HCT116 (cell line): ENCODE measurements at regions not wholly inside any gene's neighbourhood (a gene's known extent, or its start where the extent isn't known, plus 50 kb on each side); places are given as distances from the start of the nearest gene placed in this dataset.

Experiments
- ATAC-seq: fragments of 200-7000 bp; cut with Tn5 transposase; 2 replicates; pipeline ENCODE4 v1.9.1; 2020; ENCODE audit warnings: mild to moderate bottlenecking, moderate library complexity
- BruUV-seq: library from RNA; stranded (reverse); fragments of 400-500 nt; replicated peaks from 2 replicates; lab custom pipeline; 2021; lab: Mats Ljungman, UMichigan
- CTCF ChIA-PET: fragments of 300-600 bp; sonication (Branson Sonifier 250); formaldehyde crosslinking; loops from one replicate; lab custom pipeline; 2021; ENCODE audit warnings: antibody characterized with exemption; lab: Charles Lee
- POLR2A ChIA-PET: fragments of 300-600, 350-600 bp; sonication (Branson Sonifier 250); formaldehyde crosslinking; loops from one replicate; lab custom pipeline; 2021; ENCODE audit warnings: antibody characterized with exemption; lab: Charles Lee
- RAD21 ChIA-PET, 2 experiments: fragments of 300-600 bp; sonication (Branson Sonifier 250); formaldehyde crosslinking; loops; one replicate each; lab custom pipeline; 2023; ENCODE audit warnings: low total read pairs in 2 of 2; ENCODE audit not compliant: uncharacterized antibody in 2 of 2, unreplicated experiment in 2 of 2, low non-redundant PET in 1 of 2; lab: Charles Lee
- DNase-seq: peaks from one replicate; pipeline ENCODE4 v3.0.0-alpha.2; 2010; ENCODE audit warnings: low read depth, low spot score
- H2AFZ ChIP-seq: fragments of 200-600 bp; shearing (Covaris generic), sonication (generic); 2 replicates; pipeline ENCODE4 v1.6.1; 2017; ENCODE audit warnings: low read depth, mixed run types, mixed read lengths, antibody characterized with exemption, low read length; ENCODE audit not compliant: poor library complexity, severe bottlenecking
- H3K27ac ChIP-seq: 2 replicates; pipeline ENCODE4 v1.5.1; 2012; ENCODE audit warnings: low read depth, low read length
- H3K27me3 ChIP-seq: fragments of 200-600 bp; sonication (generic); 2 replicates; pipeline ENCODE4 v1.6.1; 2016; ENCODE audit warnings: mixed run types, low read length, mixed read lengths; ENCODE audit not compliant: insufficient read depth
- H3K36me3 ChIP-seq, 2 experiments: fragments of 200-500 bp in 1 of 2; fragments of 200-600 bp in 1 of 2; sonication (Bioruptor generic) in 1 of 2; sonication (generic) in 1 of 2; 2 replicates each; pipeline versions ENCODE4 v1.5.1 to v1.6.1; 2014 to 2016; ENCODE audit warnings: low read length in 2 of 2, inconsistent platforms in 1 of 2, mixed read lengths in 1 of 2, mixed run types in 1 of 2; ENCODE audit not compliant: insufficient read depth in 2 of 2, control insufficient read depth in 1 of 2
- H3K4me1 ChIP-seq, 2 experiments: fragments of 200-600 bp in 1 of 2; sonication (generic) in 1 of 2; 2 replicates each; pipeline versions ENCODE4 v1.5.1 to v1.6.1; 2012 to 2017; ENCODE audit warnings: low read length in 2 of 2, inconsistent platforms in 1 of 2, mild to moderate bottlenecking in 1 of 2, mixed read lengths in 1 of 2, mixed run types in 1 of 2, moderate library complexity in 1 of 2; ENCODE audit not compliant: insufficient read depth in 2 of 2, control insufficient read depth in 1 of 2
- H3K4me2 ChIP-seq: fragments of 200-600 bp; sonication (generic); 2 replicates; pipeline ENCODE4 v1.6.1; 2017; ENCODE audit warnings: mixed run types, low read length, mixed read lengths
- H3K4me3 ChIP-seq, 2 experiments: fragments of 200-600 bp in 1 of 2; sonication (generic) in 1 of 2; replicated peaks in 1 of 2; 2 replicates each; pipeline ENCODE4 v1.5.1; 2011 to 2016; ENCODE audit warnings: low read length in 2 of 2, control low read depth in 1 of 2, low read depth in 1 of 2, mild to moderate bottlenecking in 1 of 2, mixed read lengths in 1 of 2, mixed run types in 1 of 2
- H3K79me2 ChIP-seq: fragments of 200-600 bp; sonication (generic); 2 replicates; pipeline ENCODE4 v1.6.1; 2017; ENCODE audit warnings: mild to moderate bottlenecking, mixed run types, low read length, moderate library complexity, mixed read lengths; ENCODE audit not compliant: insufficient read depth
- H3K9ac ChIP-seq: fragments of 200-600 bp; sonication (generic); 2 replicates; pipeline ENCODE4 v1.6.1; 2016; ENCODE audit warnings: low read length, mixed read lengths
- H3K9me2 ChIP-seq: fragments of 200-600 bp; sonication (generic), shearing (Covaris generic); 2 replicates; pipeline ENCODE4 v1.6.1; 2017; ENCODE audit warnings: mixed run types, mild to moderate bottlenecking, moderate library complexity; ENCODE audit not compliant: insufficient read depth
- H3K9me3 ChIP-seq, 2 experiments: fragments of 200-500 bp in 1 of 2; fragments of 200-600 bp in 1 of 2; sonication (Bioruptor generic) in 1 of 2; sonication (generic) in 1 of 2; 2 replicates each; pipeline ENCODE4 v1.6.1; 2014 to 2017; ENCODE audit warnings: low read length in 2 of 2, mixed read lengths in 2 of 2, inconsistent platforms in 1 of 2, low read depth in 1 of 2, mild to moderate bottlenecking in 1 of 2, mixed run types in 1 of 2, moderate library complexity in 1 of 2; ENCODE audit not compliant: control insufficient read depth in 1 of 2, insufficient read depth in 1 of 2
- H4K20me1 ChIP-seq: fragments of 200-600 bp; sonication (generic), shearing (Covaris generic); 2 replicates; pipeline ENCODE4 v1.6.1; 2017; ENCODE audit warnings: mixed run types, mild to moderate bottlenecking, moderate library complexity; ENCODE audit not compliant: insufficient read depth
- CBX3 ChIP-seq: IDR thresholded peaks from 2 replicates; pipeline ENCODE4 v1.6.1; 2012; ENCODE audit warnings: low read depth
- CEBPB ChIP-seq: IDR thresholded peaks from 2 replicates; pipeline ENCODE4 v1.6.1; 2012; ENCODE audit warnings: low read depth
- EGR1 ChIP-seq: IDR thresholded peaks from 2 replicates; pipeline ENCODE4 v1.6.1; 2012; ENCODE audit warnings: low read depth
- ELF1 ChIP-seq: IDR thresholded peaks from 2 replicates; pipeline ENCODE4 v1.6.1; 2012; ENCODE audit warnings: low read depth, borderline replicate concordance
- EZH2 ChIP-seq: fragments of 200-600 bp; sonication (generic); IDR thresholded peaks from 2 replicates; pipeline ENCODE4 v1.6.1; 2017; ENCODE audit warnings: antibody characterized with exemption, mixed run types
- EZH2phosphoT487 ChIP-seq: fragments of 200-600 bp; IDR thresholded peaks from 2 replicates; pipeline ENCODE4 v1.6.1; 2018; ENCODE audit warnings: antibody characterized with exemption, borderline replicate concordance
- FOSL1 ChIP-seq: IDR thresholded peaks from 2 replicates; pipeline ENCODE4 v1.6.1; 2012; ENCODE audit warnings: low read depth
- JUND ChIP-seq: IDR thresholded peaks from 2 replicates; pipeline ENCODE4 v1.6.1; 2012
- POLR2AphosphoS5 ChIP-seq: IDR thresholded peaks from 2 replicates; pipeline ENCODE4 v1.6.1; 2011; ENCODE audit warnings: mild to moderate bottlenecking, low read depth, low read length, moderate library complexity
- SIN3A ChIP-seq: IDR thresholded peaks from 2 replicates; pipeline ENCODE4 v1.6.1; 2012; ENCODE audit warnings: low read depth
- SP1 ChIP-seq: IDR thresholded peaks from 2 replicates; pipeline ENCODE4 v1.6.1; 2012; ENCODE audit warnings: low read depth
- SRF ChIP-seq: IDR thresholded peaks from 2 replicates; pipeline ENCODE4 v1.6.1; 2012; ENCODE audit warnings: low read depth
- TCF7L2 ChIP-seq: IDR thresholded peaks from 2 replicates; pipeline ENCODE4 v1.7.0; 2011; ENCODE audit warnings: borderline replicate concordance, inconsistent platforms; ENCODE audit not compliant: insufficient read depth, insufficient read length; ENCODE audit errors: extremely low read depth
- ZFX ChIP-seq: fragments of 450-650 bp; IDR thresholded peaks from 2 replicates; pipeline ENCODE4 v1.6.1; 2017
- ZNF274 ChIP-seq: fragments of 200-500 bp; sonication (Bioruptor generic); IDR thresholded peaks from 2 replicates; pipeline ENCODE4 v1.6.1; 2014; ENCODE audit warnings: mild to moderate bottlenecking, low read depth, low read length, inconsistent platforms
- intact Hi-C: fragments of 100-400 bp; cut with micrococcal nuclease; formaldehyde crosslinking; loops from 2 replicates; pipeline ENCODE4 v1.10.0; 2022
- TF ChIP-seq, protein P1 (sequence below): IDR thresholded peaks from 2 replicates; pipeline ENCODE4 v1.6.1; 2012; ENCODE audit warnings: low read depth
- TF ChIP-seq, protein P2 (sequence below): IDR thresholded peaks from 2 replicates; pipeline ENCODE4 v1.6.1; 2011; ENCODE audit warnings: mild to moderate bottlenecking, low read length, moderate library complexity; ENCODE audit not compliant: insufficient replicate concordance; ENCODE audit errors: extremely low read depth
- TF ChIP-seq, protein P3 (sequence below): IDR thresholded peaks from 2 replicates; pipeline ENCODE4 v1.6.1; 2012
- TF ChIP-seq, protein P4 (sequence below): IDR thresholded peaks from 2 replicates; pipeline ENCODE4 v1.6.1; 2012

DNA sequence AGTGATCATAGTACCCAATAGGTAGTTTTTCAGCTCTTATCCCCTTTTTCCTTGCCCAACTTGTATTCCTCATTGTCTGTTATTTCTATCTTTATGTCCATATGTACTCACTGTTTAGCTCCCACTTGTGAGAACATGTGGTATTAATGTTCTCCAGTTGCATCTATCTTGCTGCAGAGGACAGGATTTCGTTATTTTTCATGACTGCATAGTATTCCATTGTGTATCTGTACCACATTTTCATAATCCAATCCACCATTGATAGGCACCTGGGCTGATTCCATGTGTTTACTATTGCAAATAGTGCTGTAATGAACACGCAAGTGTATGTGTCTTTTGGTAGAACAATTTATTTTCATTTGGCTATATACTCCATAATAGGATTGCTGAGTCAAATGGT, 819.5 kb upstream of the ADGRB3 start (continued):
- TF ChIP-seq EZH2 (no peak), FOSL1 (no peak), JUND (no peak)
- TF ChIP-seq, protein P1, sequence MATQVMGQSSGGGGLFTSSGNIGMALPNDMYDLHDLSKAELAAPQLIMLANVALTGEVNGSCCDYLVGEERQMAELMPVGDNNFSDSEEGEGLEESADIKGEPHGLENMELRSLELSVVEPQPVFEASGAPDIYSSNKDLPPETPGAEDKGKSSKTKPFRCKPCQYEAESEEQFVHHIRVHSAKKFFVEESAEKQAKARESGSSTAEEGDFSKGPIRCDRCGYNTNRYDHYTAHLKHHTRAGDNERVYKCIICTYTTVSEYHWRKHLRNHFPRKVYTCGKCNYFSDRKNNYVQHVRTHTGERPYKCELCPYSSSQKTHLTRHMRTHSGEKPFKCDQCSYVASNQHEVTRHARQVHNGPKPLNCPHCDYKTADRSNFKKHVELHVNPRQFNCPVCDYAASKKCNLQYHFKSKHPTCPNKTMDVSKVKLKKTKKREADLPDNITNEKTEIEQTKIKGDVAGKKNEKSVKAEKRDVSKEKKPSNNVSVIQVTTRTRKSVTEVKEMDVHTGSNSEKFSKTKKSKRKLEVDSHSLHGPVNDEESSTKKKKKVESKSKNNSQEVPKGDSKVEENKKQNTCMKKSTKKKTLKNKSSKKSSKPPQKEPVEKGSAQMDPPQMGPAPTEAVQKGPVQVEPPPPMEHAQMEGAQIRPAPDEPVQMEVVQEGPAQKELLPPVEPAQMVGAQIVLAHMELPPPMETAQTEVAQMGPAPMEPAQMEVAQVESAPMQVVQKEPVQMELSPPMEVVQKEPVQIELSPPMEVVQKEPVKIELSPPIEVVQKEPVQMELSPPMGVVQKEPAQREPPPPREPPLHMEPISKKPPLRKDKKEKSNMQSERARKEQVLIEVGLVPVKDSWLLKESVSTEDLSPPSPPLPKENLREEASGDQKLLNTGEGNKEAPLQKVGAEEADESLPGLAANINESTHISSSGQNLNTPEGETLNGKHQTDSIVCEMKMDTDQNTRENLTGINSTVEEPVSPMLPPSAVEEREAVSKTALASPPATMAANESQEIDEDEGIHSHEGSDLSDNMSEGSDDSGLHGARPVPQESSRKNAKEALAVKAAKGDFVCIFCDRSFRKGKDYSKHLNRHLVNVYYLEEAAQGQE, result no peak
- TF ChIP-seq, protein P2, sequence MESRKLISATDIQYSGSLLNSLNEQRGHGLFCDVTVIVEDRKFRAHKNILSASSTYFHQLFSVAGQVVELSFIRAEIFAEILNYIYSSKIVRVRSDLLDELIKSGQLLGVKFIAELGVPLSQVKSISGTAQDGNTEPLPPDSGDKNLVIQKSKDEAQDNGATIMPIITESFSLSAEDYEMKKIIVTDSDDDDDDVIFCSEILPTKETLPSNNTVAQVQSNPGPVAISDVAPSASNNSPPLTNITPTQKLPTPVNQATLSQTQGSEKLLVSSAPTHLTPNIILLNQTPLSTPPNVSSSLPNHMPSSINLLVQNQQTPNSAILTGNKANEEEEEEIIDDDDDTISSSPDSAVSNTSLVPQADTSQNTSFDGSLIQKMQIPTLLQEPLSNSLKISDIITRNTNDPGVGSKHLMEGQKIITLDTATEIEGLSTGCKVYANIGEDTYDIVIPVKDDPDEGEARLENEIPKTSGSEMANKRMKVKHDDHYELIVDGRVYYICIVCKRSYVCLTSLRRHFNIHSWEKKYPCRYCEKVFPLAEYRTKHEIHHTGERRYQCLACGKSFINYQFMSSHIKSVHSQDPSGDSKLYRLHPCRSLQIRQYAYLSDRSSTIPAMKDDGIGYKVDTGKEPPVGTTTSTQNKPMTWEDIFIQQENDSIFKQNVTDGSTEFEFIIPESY, result no peak
- TF ChIP-seq, protein P3, sequence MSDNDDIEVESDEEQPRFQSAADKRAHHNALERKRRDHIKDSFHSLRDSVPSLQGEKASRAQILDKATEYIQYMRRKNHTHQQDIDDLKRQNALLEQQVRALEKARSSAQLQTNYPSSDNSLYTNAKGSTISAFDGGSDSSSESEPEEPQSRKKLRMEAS, result no peak
- TF ChIP-seq, all 23 proteins: peak for 0

DNA sequence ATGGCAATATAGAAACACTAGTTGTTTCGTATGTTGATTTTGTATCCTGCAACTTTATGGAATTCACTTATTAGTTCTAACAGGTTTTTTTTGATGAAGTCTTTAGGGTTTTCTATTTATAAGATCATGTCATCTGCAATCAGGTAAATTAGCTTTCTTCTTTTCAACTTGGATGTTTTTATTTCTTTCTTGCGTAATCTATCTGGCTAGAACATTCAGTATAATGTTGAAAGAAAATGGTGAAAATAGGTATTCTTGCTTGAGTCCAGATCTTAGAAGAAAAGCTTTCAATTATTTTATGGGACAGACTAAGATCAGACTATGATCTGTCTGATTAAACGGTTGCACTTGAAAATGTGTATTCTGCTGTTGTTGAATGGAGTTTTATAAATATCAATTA, 820.8 kb upstream of the ADGRB3 start:
- Histone ChIP-seq H3K4me2 (no peak overlapping the region), H2AFZ (no peak overlapping the region), H3K27ac (no peak overlapping the region), H4K20me1 (no peaks in the 10 kb centered on the region), H3K36me3 (no peaks in the 10 kb centered on the region), H3K4me3 (no peak overlapping the region), H3K9me2 (no peaks in the 10 kb centered on the region), H3K9me3 (peaks cover 7 to 23% of the 10 kb centered on the region in 2 experiments; a peak in 2 of 4 replicates), H3K27me3 (no peaks in the 10 kb centered on the region), H3K9ac (no peak overlapping the region), H3K79me2 (no peaks in the 10 kb centered on the region), H3K4me1 (no peaks in the 10 kb centered on the region)
- ChIA-PET RAD21 (no interaction called here), CTCF (no interaction called here), POLR2A (no interaction called here)
- BruUV-seq, result no TSS peak
- DNase-seq (no peak), ATAC-seq (no peak)
- intact Hi-C loops, result no loop called here
- no peak for TF ChIP-seq POLR2AphosphoS5
- TF ChIP-seq SIN3A, result no peak
- no peak for TF ChIP-seq ELF1
- no peak for TF ChIP-seq SRF
- no peak for TF ChIP-seq ZNF274
- TF ChIP-seq CBX3, result no peak
- no peak for TF ChIP-seq ZFX
- TF ChIP-seq, protein P4, sequence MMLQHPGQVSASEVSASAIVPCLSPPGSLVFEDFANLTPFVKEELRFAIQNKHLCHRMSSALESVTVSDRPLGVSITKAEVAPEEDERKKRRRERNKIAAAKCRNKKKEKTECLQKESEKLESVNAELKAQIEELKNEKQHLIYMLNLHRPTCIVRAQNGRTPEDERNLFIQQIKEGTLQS, result no peak
- TF ChIP-seq, protein P3, result no peak
- no peak for TF ChIP-seq EGR1
- no peak for TF ChIP-seq JUND
- no peak for TF ChIP-seq FOSL1
- TF ChIP-seq, protein P2, result no peak
- no peak for TF ChIP-seq TCF7L2
- no peak for TF ChIP-seq EZH2phosphoT487
- TF ChIP-seq SP1, result no peak
- TF ChIP-seq CEBPB, result no peak
